ENCODE measurements at regions not wholly inside any gene's neighbourhood (a gene's known extent, or its start where the extent isn't known, plus 50 kb on each side); places are given as distances from the start of the nearest gene placed in this dataset.

- TF ChIP-seq, protein P1, sequence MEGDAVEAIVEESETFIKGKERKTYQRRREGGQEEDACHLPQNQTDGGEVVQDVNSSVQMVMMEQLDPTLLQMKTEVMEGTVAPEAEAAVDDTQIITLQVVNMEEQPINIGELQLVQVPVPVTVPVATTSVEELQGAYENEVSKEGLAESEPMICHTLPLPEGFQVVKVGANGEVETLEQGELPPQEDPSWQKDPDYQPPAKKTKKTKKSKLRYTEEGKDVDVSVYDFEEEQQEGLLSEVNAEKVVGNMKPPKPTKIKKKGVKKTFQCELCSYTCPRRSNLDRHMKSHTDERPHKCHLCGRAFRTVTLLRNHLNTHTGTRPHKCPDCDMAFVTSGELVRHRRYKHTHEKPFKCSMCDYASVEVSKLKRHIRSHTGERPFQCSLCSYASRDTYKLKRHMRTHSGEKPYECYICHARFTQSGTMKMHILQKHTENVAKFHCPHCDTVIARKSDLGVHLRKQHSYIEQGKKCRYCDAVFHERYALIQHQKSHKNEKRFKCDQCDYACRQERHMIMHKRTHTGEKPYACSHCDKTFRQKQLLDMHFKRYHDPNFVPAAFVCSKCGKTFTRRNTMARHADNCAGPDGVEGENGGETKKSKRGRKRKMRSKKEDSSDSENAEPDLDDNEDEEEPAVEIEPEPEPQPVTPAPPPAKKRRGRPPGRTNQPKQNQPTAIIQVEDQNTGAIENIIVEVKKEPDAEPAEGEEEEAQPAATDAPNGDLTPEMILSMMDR (IDR thresholded peaks at IDR 0.05) = no peak
- TF ChIP-seq POLR2A (IDR thresholded peaks at IDR 0.05) = no peak
- TF ChIP-seq POLR2AphosphoS5 (IDR thresholded peaks at IDR 0.05) = no peak
- no peak for TF ChIP-seq EP300 (IDR thresholded peaks at IDR 0.05; ENCODE audit: low read depth)
Measured at GRCh38 chr11:95289378-95290101, 58.5 kb upstream of the SESN3 start.

Measured in transverse colon (tissue), 4 donors.